ENCODE measurements at regions not wholly inside any gene's neighbourhood (a gene's known extent, or its start where the extent isn't known, plus 50 kb on each side); places are given as distances from the start of the nearest gene placed in this dataset.

GRCh38 chr5:158376679-158377078, 517.7 kb upstream of the CLINT1 start:
- Histone ChIP-seq H3K4me1 (ENCODE audit: insufficient read depth, low read length) (no peaks in the 10 kb centered on the region), H3K36me3 (ENCODE audit: insufficient read depth, low read length) (no peaks in the 10 kb centered on the region), H3K9ac (ENCODE audit: low read depth, low read length) (no peak overlapping the region), H3K27me3 (ENCODE audit: insufficient read depth, low read length, poor library complexity) (no peaks in the 10 kb centered on the region), H2AFZ (ENCODE audit: low read depth, low read length) (no peak overlapping the region), H3K79me2 (ENCODE audit: insufficient read depth, low read length) (no peaks in the 10 kb centered on the region), H3K4me2 (ENCODE audit: insufficient read depth, low read length) (no peak overlapping the region), H3K4me3 (ENCODE audit: low read depth in 1 of 2, low read length in 2 of 2) (no peak overlapping the region), H3K27ac (ENCODE audit: low read length) (no peak overlapping the region), H4K20me1 (ENCODE audit: insufficient read depth, low read length) (no peaks in the 10 kb centered on the region), H3K9me3 (ENCODE audit: insufficient read depth, low read length, severe bottlenecking) (peaks cover 4% of the 10 kb centered on the region)
- no peak for DNase-seq
- TF ChIP-seq EZH2 (IDR thresholded peaks at IDR 0.05; ENCODE audit: borderline replicate concordance, low read depth, low read length, severe bottlenecking) = no peak
- no peak for TF ChIP-seq CTCF (IDR thresholded peaks at IDR 0.05; ENCODE audit: borderline replicate concordance, extremely low read depth, low read length, poor library complexity, severe bottlenecking)
- no peak for ATAC-seq (ENCODE audit: insufficient read depth, low read depth)

- TF ChIP-seq CTCF (IDR thresholded peaks at IDR 0.05; ENCODE audit: borderline replicate concordance, extremely low read depth, low read length, poor library complexity, severe bottlenecking) (no peak), EZH2 (IDR thresholded peaks at IDR 0.05; ENCODE audit: borderline replicate concordance, low read depth, low read length, severe bottlenecking) (no peak)
These were observed 516.6 kb upstream of the CLINT1 start for GRCh38 chr5:158375531-158375930.

GRCh38 chr5:158373608-158374395, 514.9 kb upstream of the CLINT1 start:
- H2AFZ ChIP-seq (ENCODE audit: low read depth, low read length) = no peak overlapping the region
- H4K20me1 ChIP-seq (ENCODE audit: insufficient read depth, low read length) = no peaks in the 10 kb centered on the region
- no peak overlapping the region for H3K4me2 ChIP-seq (ENCODE audit: insufficient read depth, low read length)
- H3K79me2 ChIP-seq (ENCODE audit: insufficient read depth, low read length) = no peaks in the 10 kb centered on the region
- H3K9me3 ChIP-seq (ENCODE audit: insufficient read depth, low read length, severe bottlenecking) = peaks cover 4% of the 10 kb centered on the region
- no peak overlapping the region for H3K9ac ChIP-seq (ENCODE audit: low read depth, low read length)
- H3K4me1 ChIP-seq (ENCODE audit: insufficient read depth, low read length) = no peaks in the 10 kb centered on the region
- H3K27me3 ChIP-seq (ENCODE audit: insufficient read depth, low read length, poor library complexity) = no peaks in the 10 kb centered on the region
- DNase-seq = no peak
- no peak overlapping the region for H3K27ac ChIP-seq (ENCODE audit: low read length)
- no peak for ATAC-seq (ENCODE audit: insufficient read depth, low read depth)
- H3K4me3 ChIP-seq (ENCODE audit: low read depth in 1 of 2, low read length in 2 of 2) = no peak overlapping the region
- TF ChIP-seq EZH2 (IDR thresholded peaks at IDR 0.05; ENCODE audit: borderline replicate concordance, low read depth, low read length, severe bottlenecking) (no peak), CTCF (IDR thresholded peaks at IDR 0.05; ENCODE audit: borderline replicate concordance, extremely low read depth, low read length, poor library complexity, severe bottlenecking) (no peak)
- H3K36me3 ChIP-seq (ENCODE audit: insufficient read depth, low read length) = no peaks in the 10 kb centered on the region

More at GRCh38 chr5:158375531-158375930, 516.6 kb upstream of the CLINT1 start:
- Histone ChIP-seq H4K20me1 (ENCODE audit: insufficient read depth, low read length) (no peaks in the 10 kb centered on the region), H3K4me3 (ENCODE audit: low read depth in 1 of 2, low read length in 2 of 2) (no peak overlapping the region), H3K9ac (ENCODE audit: low read depth, low read length) (no peak overlapping the region), H3K27ac (ENCODE audit: low read length) (no peak overlapping the region), H3K36me3 (ENCODE audit: insufficient read depth, low read length) (no peaks in the 10 kb centered on the region), H3K4me2 (ENCODE audit: insufficient read depth, low read length) (no peak overlapping the region), H2AFZ (ENCODE audit: low read depth, low read length) (no peak overlapping the region), H3K79me2 (ENCODE audit: insufficient read depth, low read length) (no peaks in the 10 kb centered on the region), H3K4me1 (ENCODE audit: insufficient read depth, low read length) (no peaks in the 10 kb centered on the region), H3K9me3 (ENCODE audit: insufficient read depth, low read length, severe bottlenecking) (peaks cover 4% of the 10 kb centered on the region), H3K27me3 (ENCODE audit: insufficient read depth, low read length, poor library complexity) (no peaks in the 10 kb centered on the region)
- ATAC-seq (ENCODE audit: insufficient read depth, low read depth) (no peak), DNase-seq (no peak)
